OCI-LY1 (cell line): ENCODE measurements at regions not wholly inside any gene's neighbourhood (a gene's known extent, or its start where the extent isn't known, plus 50 kb on each side); places are given as distances from the start of the nearest gene placed in this dataset.

Source experiments
- EZH2 ChIP-seq: fragments of 200-600 bp; sonication (generic), shearing (Covaris generic); IDR thresholded peaks from 2 replicates; pipeline ENCODE4 v1.8.0; 2017; ENCODE audit warnings: borderline replicate concordance, mixed run types, mild to moderate bottlenecking, antibody characterized with exemption, low read length, moderate library complexity, mixed read lengths
- TF ChIP-seq, protein P1 (sequence below): fragments of 200-600 bp; sonication (generic), shearing (Covaris generic); IDR thresholded peaks from 2 replicates; pipeline ENCODE4 v1.5.1; 2017; ENCODE audit warnings: mild to moderate bottlenecking, antibody characterized with exemption, low read length, moderate library complexity, mixed read lengths

DNA sequence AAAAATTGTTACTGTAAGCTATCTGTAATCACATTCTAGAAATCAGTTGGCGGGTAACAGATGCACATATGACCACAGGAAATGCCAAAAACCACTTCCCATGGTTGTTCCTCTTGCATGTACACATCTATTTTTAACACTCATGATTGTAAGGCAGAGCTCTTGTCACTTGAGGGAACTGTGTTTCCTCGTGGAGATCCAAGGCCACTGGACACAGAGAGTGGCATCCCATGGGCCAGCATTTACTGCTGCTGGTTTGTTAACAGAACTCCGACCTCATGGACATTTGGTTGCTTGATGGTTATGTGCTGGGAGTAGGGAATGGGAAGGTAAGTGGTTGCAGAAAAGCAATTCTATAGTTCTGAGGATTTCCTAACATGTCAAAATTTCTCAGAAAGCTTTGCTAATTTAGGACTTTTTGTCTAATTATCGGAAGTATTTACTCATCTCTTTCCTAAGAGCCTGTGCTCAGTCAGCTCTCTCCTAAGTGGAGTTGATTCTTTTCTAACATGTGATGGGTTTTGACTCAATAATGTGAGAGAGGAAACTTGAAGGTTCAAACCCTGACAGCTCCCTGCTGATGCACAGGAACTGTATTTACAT, 202.0 kb upstream of the NR3C1 start:
- TF ChIP-seq, protein P1, sequence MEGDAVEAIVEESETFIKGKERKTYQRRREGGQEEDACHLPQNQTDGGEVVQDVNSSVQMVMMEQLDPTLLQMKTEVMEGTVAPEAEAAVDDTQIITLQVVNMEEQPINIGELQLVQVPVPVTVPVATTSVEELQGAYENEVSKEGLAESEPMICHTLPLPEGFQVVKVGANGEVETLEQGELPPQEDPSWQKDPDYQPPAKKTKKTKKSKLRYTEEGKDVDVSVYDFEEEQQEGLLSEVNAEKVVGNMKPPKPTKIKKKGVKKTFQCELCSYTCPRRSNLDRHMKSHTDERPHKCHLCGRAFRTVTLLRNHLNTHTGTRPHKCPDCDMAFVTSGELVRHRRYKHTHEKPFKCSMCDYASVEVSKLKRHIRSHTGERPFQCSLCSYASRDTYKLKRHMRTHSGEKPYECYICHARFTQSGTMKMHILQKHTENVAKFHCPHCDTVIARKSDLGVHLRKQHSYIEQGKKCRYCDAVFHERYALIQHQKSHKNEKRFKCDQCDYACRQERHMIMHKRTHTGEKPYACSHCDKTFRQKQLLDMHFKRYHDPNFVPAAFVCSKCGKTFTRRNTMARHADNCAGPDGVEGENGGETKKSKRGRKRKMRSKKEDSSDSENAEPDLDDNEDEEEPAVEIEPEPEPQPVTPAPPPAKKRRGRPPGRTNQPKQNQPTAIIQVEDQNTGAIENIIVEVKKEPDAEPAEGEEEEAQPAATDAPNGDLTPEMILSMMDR, result no peak
- no peak for TF ChIP-seq EZH2
